Suprapubic skin (tissue), 3 donors: ENCODE measurements at regions not wholly inside any gene's neighbourhood (a gene's known extent, or its start where the extent isn't known, plus 50 kb on each side); places are given as distances from the start of the nearest gene placed in this dataset.

ENCODE experiments used
- CTCF ChIP-seq, 2 donors: fragments of 200-600 bp in 1 of 2; fragments of 450-650 bp in 1 of 2; sonication (generic) in 1 of 2; IDR thresholded peaks; one replicate each; pipeline ENCODE4 v1.5.1; 2016 to 2019; ENCODE audit warnings: antibody characterized with exemption in 2 of 2, mild to moderate bottlenecking in 1 of 2, moderate library complexity in 1 of 2
- POLR2A ChIP-seq, 2 donors: fragments of 450-650 bp; IDR thresholded peaks; one replicate each; pipeline ENCODE4 v1.6.1; 2017; ENCODE audit warnings: antibody characterized with exemption in 2 of 2, mild to moderate bottlenecking in 2 of 2, moderate library complexity in 2 of 2

GRCh38 chr9:749716-750115 lies 91.8 kb upstream of the DMRT1 start:
- TF ChIP-seq CTCF (IDR thresholded peaks at IDR 0.05): no peak
- TF ChIP-seq POLR2A (IDR thresholded peaks at IDR 0.05): no peak
